ENCODE measurements at regions not wholly inside any gene's neighbourhood (a gene's known extent, or its start where the extent isn't known, plus 50 kb on each side); places are given as distances from the start of the nearest gene placed in this dataset.

DNA sequence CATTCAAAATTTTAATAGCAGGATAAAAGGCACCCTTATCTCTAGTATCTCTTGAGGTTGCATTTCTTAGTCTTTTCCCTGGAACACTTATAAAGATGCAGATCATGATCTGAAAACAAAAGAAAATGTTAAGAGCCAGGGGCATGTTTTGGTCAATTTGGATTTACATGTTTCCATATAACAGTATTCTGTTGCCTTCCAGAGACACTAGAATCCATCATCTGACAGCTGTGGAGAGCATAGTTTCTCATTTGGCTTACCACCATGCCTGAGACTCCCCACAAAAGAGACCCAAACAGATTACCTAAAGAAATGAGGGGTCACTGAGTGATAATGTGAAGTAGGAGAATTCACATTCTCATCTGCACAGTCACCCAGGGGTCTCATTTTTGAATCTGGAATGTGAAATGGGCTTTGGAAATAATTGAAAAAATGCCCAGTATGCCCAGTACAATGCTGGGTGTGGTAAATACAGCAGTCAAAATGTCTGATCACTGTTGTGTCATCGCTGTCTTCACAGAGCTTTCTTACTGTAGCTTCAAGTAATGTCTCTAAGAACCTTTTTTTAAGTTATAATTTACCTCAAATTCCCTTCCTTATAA, 79.9 kb upstream of the ZBTB20 start:
- H3K27me3 ChIP-seq = no peaks in the 10 kb centered on the region
- 82 to 100% methylated on average over 1 of the region's 1 CpG for WGBS, 2 donors
- ATAC-seq = no peak
- H3K4me1 ChIP-seq = no peaks in the 10 kb centered on the region
- TF ChIP-seq, protein P1, sequence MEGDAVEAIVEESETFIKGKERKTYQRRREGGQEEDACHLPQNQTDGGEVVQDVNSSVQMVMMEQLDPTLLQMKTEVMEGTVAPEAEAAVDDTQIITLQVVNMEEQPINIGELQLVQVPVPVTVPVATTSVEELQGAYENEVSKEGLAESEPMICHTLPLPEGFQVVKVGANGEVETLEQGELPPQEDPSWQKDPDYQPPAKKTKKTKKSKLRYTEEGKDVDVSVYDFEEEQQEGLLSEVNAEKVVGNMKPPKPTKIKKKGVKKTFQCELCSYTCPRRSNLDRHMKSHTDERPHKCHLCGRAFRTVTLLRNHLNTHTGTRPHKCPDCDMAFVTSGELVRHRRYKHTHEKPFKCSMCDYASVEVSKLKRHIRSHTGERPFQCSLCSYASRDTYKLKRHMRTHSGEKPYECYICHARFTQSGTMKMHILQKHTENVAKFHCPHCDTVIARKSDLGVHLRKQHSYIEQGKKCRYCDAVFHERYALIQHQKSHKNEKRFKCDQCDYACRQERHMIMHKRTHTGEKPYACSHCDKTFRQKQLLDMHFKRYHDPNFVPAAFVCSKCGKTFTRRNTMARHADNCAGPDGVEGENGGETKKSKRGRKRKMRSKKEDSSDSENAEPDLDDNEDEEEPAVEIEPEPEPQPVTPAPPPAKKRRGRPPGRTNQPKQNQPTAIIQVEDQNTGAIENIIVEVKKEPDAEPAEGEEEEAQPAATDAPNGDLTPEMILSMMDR (IDR thresholded peaks at IDR 0.05) = no peak
- TF ChIP-seq POLR2A (IDR thresholded peaks at IDR 0.05) = no peak
- no peak overlapping the region for H3K4me3 ChIP-seq
- H3K9me3 ChIP-seq = no peaks in the 10 kb centered on the region
- no peak overlapping the region for H3K27ac ChIP-seq
- intact Hi-C loops (cut with DNase I) = no loop called here
- DNase-seq = no peak
- no peaks in the 10 kb centered on the region for H3K36me3 ChIP-seq (replicated peaks in 1 of 2; ENCODE audit: insufficient read depth in 1 of 2, low read depth in 2 of 2)

DNA sequence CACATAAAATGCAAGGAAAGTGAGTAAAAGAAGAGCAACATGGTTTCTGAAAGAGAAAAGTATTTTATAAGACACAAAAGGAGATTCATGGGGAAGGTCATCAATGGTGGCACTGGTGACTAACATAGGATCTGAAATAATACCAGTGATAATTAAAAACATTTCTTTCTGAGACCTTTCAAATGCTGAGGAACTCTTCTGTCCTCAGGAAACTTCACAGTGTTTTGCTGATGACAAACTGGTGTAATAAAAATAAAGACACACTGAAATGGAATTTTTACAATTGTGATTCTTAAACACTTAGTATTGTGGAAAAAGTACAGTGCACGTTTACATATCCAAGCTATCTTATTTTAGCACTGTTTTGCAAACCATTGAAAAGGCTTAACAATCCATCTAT, 80.4 kb upstream of the ZBTB20 start:
- Histone ChIP-seq H3K9me3 (no peaks in the 10 kb centered on the region), H3K27ac (no peak overlapping the region), H3K4me1 (no peaks in the 10 kb centered on the region), H3K36me3 (replicated peaks in 1 of 2; ENCODE audit: insufficient read depth in 1 of 2, low read depth in 2 of 2) (no peaks in the 10 kb centered on the region), H3K27me3 (no peaks in the 10 kb centered on the region), H3K4me3 (no peak overlapping the region)
- DNase-seq (no peak), ATAC-seq (no peak)
- 60 to 70% methylated on average over 1 of the region's 1 CpG for WGBS, 2 donors
- intact Hi-C loops (cut with DNase I) = no loop called here
- TF ChIP-seq, protein P1 (IDR thresholded peaks at IDR 0.05) = no peak
- TF ChIP-seq POLR2A (IDR thresholded peaks at IDR 0.05) = no peak

DNA sequence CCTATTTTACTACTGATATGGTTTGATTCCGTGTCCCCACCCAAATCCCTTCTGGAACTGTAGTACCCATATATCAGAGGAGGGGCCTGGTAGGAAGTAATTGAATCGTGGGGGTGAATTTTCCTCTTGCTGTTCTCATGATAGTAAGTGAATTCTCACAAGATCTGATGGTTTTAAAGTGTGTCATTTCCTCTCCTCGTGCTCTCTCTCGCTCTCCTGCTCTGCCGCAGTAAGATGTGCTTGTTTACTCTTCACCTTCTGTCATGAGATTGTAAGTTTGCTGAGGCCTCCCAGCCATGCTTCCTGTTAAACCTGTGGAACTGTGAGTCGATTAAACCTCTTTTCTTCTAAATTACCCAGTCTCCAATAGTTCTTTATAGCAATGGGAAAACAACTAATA, 81.2 kb upstream of the ZBTB20 start:
- H3K9me3 ChIP-seq = no peaks in the 10 kb centered on the region
- WGBS, 2 donors = 68 to 70% methylated on average over 6 of the region's 6 CpGs
- intact Hi-C loops (cut with DNase I) = no loop called here

DNA sequence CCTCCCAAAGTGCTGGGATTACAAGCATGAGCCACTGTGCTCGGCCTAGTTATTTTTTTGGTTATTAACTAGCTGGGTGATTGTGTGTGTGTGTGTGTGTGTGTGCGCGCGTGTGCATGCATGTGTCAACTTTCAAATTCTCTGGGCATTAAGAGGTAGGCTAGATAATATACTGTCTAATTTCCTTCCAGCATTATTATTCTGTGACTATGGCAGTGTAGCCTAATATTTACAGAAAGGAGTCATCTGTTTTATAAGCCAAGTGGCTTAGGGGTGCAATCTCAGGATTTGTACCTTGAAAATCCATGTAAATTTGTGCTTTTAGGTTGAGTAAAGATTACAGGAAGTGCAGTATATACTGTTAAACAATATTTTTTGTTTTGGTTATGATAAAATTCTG, 85.1 kb upstream of the ZBTB20 start:
- no peak for ATAC-seq
- 92 to 96% methylated on average over 4 of the region's 4 CpGs for WGBS, 2 donors
- Histone ChIP-seq H3K27ac (no peak overlapping the region), H3K36me3 (replicated peaks in 1 of 2; ENCODE audit: insufficient read depth in 1 of 2, low read depth in 2 of 2) (no peaks in the 10 kb centered on the region), H3K27me3 (no peaks in the 10 kb centered on the region), H3K9me3 (no peaks in the 10 kb centered on the region), H3K4me1 (no peaks in the 10 kb centered on the region), H3K4me3 (no peak overlapping the region)
- TF ChIP-seq, protein P1 (IDR thresholded peaks at IDR 0.05) = no peak
- no peak for TF ChIP-seq POLR2A (IDR thresholded peaks at IDR 0.05)
- intact Hi-C loops (cut with DNase I) = no loop called here
- DNase-seq = no peak

More for the DNA sequence above, 81.2 kb upstream of the ZBTB20 start:
- TF ChIP-seq POLR2A (IDR thresholded peaks at IDR 0.05) = no peak
- TF ChIP-seq, protein P1 (IDR thresholded peaks at IDR 0.05) = no peak
- DNase-seq = no peak
- no peaks in the 10 kb centered on the region for H3K4me1 ChIP-seq
- H3K27me3 ChIP-seq = no peaks in the 10 kb centered on the region
- H3K4me3 ChIP-seq = no peak overlapping the region
- no peak overlapping the region for H3K27ac ChIP-seq
- H3K36me3 ChIP-seq (replicated peaks in 1 of 2; ENCODE audit: insufficient read depth in 1 of 2, low read depth in 2 of 2) = no peaks in the 10 kb centered on the region
- no peak for ATAC-seq

DNA sequence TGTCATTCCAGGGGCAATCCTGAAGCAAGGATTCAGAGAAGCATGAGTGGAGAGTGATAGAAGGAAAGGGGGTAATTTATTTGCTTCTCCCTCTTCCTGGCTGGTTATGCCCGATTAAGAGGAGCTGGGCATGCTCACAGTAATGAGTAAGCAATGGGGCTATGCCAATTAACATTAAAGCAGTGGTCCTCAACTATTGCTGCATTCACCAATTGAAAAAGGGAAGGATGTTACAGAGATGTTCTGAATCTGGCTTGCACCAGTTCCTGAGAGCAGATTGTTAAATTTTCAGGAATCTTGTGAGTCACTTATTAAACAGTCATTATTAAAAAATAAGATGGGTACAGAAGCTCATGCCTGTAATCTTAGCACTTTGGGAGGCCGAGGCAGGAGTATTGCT, 85.9 kb upstream of the ZBTB20 start:
- TF ChIP-seq, protein P1 (IDR thresholded peaks at IDR 0.05) = no peak
- TF ChIP-seq POLR2A (IDR thresholded peaks at IDR 0.05) = no peak
- Histone ChIP-seq H3K36me3 (replicated peaks in 1 of 2; ENCODE audit: insufficient read depth in 1 of 2, low read depth in 2 of 2) (no peaks in the 10 kb centered on the region), H3K27me3 (no peaks in the 10 kb centered on the region), H3K9me3 (no peaks in the 10 kb centered on the region), H3K27ac (no peak overlapping the region), H3K4me3 (no peak overlapping the region), H3K4me1 (no peaks in the 10 kb centered on the region)
- ATAC-seq (no peak), DNase-seq (no peak)
- 67 to 73% methylated on average over 2 of the region's 2 CpGs for WGBS, 2 donors
- intact Hi-C loops (cut with DNase I) = no loop called here
